Neural cell (in vitro differentiated cells): ENCODE measurements at regions not wholly inside any gene's neighbourhood (a gene's known extent, or its start where the extent isn't known, plus 50 kb on each side); places are given as distances from the start of the nearest gene placed in this dataset.

ENCODE experiments used
- H2AFZ ChIP-seq: fragments of 200-600, 300-800 bp; sonication (generic), shearing (Covaris generic); 2 replicates; pipeline ENCODE4 v1.6.0; 2014; ENCODE audit warnings: low read depth, mild to moderate bottlenecking, antibody characterized with exemption, low read length, moderate library complexity
- H3F3A ChIP-seq: fragments of 200-600 bp; shearing (Covaris generic); 2 replicates; pipeline ENCODE4 v1.6.1; 2016; ENCODE audit warnings: mild to moderate bottlenecking, moderate library complexity, mixed read lengths, antibody characterized with exemption, low read length; ENCODE audit not compliant: insufficient read depth, poor library complexity, severe bottlenecking
- H3K27ac ChIP-seq: fragments of 200-600, 300-800 bp; sonication (generic), shearing (Covaris generic); 2 replicates; pipeline ENCODE4 v1.5.1; 2014; ENCODE audit warnings: mild to moderate bottlenecking, low read length, moderate library complexity
- H3K27me3 ChIP-seq: fragments of 300-800, 200-600 bp; sonication (generic), shearing (Covaris generic); 2 replicates; pipeline ENCODE4 v1.6.0; 2014; ENCODE audit warnings: mild to moderate bottlenecking, low read depth, low read length, moderate library complexity; ENCODE audit not compliant: insufficient read depth
- H3K36me3 ChIP-seq: fragments of 300-800, 200-600 bp; sonication (generic), shearing (Covaris generic); 2 replicates; pipeline ENCODE4 v1.5.1; 2014; ENCODE audit warnings: mild to moderate bottlenecking, antibody characterized with exemption, low read length, moderate library complexity; ENCODE audit not compliant: insufficient read depth
- H3K4me2 ChIP-seq: fragments of 300-800, 200-600 bp; sonication (generic), shearing (Covaris generic); 2 replicates; pipeline ENCODE4 v1.6.0; 2014; ENCODE audit warnings: mild to moderate bottlenecking, low read length
- H3K4me3 ChIP-seq: fragments of 300-800, 200-600 bp; sonication (generic), shearing (Covaris generic); 2 replicates; pipeline ENCODE4 v1.5.1; 2014; ENCODE audit warnings: mild to moderate bottlenecking, low read length, moderate library complexity
- H3K79me2 ChIP-seq: fragments of 200-600 bp; shearing (Covaris generic); replicated peaks from 2 replicates; pipeline ENCODE4 v1.6.0; 2014; ENCODE audit warnings: mild to moderate bottlenecking, low read length, moderate library complexity; ENCODE audit not compliant: insufficient read depth
- H3K9ac ChIP-seq: fragments of 300-800, 200-600 bp; sonication (generic), shearing (Covaris generic); 2 replicates; pipeline ENCODE4 v1.6.1; 2016; ENCODE audit warnings: mild to moderate bottlenecking, low read length, mixed read lengths
- H3K9me2 ChIP-seq: fragments of 200-600 bp; shearing (Covaris generic); 2 replicates; pipeline ENCODE4 v1.6.1; 2016; ENCODE audit warnings: mild to moderate bottlenecking, low read length, mixed read lengths; ENCODE audit not compliant: insufficient read depth
- H3K9me3 ChIP-seq: fragments of 200-600, 300-800 bp; sonication (generic), shearing (Covaris generic); 2 replicates; pipeline ENCODE4 v1.6.1; 2016; ENCODE audit warnings: mild to moderate bottlenecking, mixed run types, low read length, moderate library complexity, mixed read lengths
- H4K20me1 ChIP-seq: fragments of 200-600 bp; shearing (Covaris generic); 2 replicates; pipeline ENCODE4 v1.6.1; 2016; ENCODE audit warnings: mild to moderate bottlenecking, mixed run types; ENCODE audit not compliant: insufficient read depth
- EP300 ChIP-seq: fragments of 450-650 bp; conservative IDR thresholded peaks from 2 replicates; pipeline ENCODE4 v1.6.1; 2014; ENCODE audit warnings: antibody characterized with exemption, mild to moderate bottlenecking, moderate library complexity; ENCODE audit not compliant: poor library complexity, severe bottlenecking
- EZH2 ChIP-seq: fragments of 200-600, 300-800 bp; shearing (Covaris generic), sonication (generic); IDR thresholded peaks from 2 replicates; pipeline ENCODE4 v1.6.1; 2014; ENCODE audit warnings: antibody characterized with exemption, low read length, borderline replicate concordance, mild to moderate bottlenecking; ENCODE audit not compliant: insufficient read depth, poor library complexity, severe bottlenecking
- MXI1 ChIP-seq: fragments of 450-650 bp; conservative IDR thresholded peaks from 2 replicates; pipeline ENCODE4 v1.6.1; 2014; ENCODE audit warnings: antibody characterized with exemption, mild to moderate bottlenecking; ENCODE audit not compliant: poor library complexity, severe bottlenecking
- POLR2AphosphoS5 ChIP-seq: IDR thresholded peaks from 2 replicates; pipeline ENCODE4 v1.6.1; 2012
- RAD21 ChIP-seq: fragments of 450-650 bp; conservative IDR thresholded peaks from 2 replicates; pipeline ENCODE4 v1.6.1; 2014; ENCODE audit warnings: antibody characterized with exemption, mild to moderate bottlenecking, moderate library complexity
- REST ChIP-seq: IDR thresholded peaks from 2 replicates; pipeline ENCODE4 v1.6.1; 2012; ENCODE audit warnings: borderline replicate concordance
- SMC3 ChIP-seq: fragments of 450-650 bp; conservative IDR thresholded peaks from 2 replicates; pipeline ENCODE4 v1.6.1; 2014; ENCODE audit warnings: antibody characterized with exemption, mild to moderate bottlenecking, moderate library complexity; ENCODE audit not compliant: poor library complexity
- TAF1 ChIP-seq: IDR thresholded peaks from 2 replicates; pipeline ENCODE4 v1.6.1; 2012; ENCODE audit warnings: low read depth
- TF ChIP-seq, protein P1 (sequence below): fragments of 450-650 bp; IDR thresholded peaks from 2 replicates; pipeline ENCODE4 v1.5.1; 2014; ENCODE audit warnings: antibody characterized with exemption, mild to moderate bottlenecking, moderate library complexity; ENCODE audit not compliant: poor library complexity, severe bottlenecking

DNA sequence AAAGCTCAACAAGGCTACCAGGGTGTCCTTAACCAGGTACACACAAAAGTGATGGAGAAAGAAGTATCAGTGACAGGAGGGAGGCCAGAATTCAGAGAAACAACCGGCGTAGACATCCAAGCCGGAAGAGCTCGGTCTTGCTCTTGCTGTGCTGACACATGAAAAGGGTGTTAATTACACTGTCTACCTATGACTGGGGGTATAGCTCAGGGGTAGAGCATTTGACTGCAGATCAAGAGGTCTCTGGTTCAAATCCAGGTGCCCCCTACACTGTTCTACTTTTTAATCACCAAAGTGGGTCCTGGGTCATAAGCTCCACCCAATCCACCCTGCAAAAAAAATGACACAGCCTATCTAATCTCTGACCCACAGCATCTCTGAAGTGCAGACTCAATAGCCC lies 86.9 kb upstream of the ZNF746 start:
- H2AFZ ChIP-seq: no peak overlapping the region
- no peaks in the 10 kb centered on the region for H4K20me1 ChIP-seq
- no peaks in the 10 kb centered on the region for H3K9me2 ChIP-seq
- H3F3A ChIP-seq: no peaks in the 10 kb centered on the region
- no peak overlapping the region for H3K4me3 ChIP-seq
- H3K27me3 ChIP-seq: no peaks in the 10 kb centered on the region
- no peak for TF ChIP-seq SMC3
- TF ChIP-seq, protein P1, sequence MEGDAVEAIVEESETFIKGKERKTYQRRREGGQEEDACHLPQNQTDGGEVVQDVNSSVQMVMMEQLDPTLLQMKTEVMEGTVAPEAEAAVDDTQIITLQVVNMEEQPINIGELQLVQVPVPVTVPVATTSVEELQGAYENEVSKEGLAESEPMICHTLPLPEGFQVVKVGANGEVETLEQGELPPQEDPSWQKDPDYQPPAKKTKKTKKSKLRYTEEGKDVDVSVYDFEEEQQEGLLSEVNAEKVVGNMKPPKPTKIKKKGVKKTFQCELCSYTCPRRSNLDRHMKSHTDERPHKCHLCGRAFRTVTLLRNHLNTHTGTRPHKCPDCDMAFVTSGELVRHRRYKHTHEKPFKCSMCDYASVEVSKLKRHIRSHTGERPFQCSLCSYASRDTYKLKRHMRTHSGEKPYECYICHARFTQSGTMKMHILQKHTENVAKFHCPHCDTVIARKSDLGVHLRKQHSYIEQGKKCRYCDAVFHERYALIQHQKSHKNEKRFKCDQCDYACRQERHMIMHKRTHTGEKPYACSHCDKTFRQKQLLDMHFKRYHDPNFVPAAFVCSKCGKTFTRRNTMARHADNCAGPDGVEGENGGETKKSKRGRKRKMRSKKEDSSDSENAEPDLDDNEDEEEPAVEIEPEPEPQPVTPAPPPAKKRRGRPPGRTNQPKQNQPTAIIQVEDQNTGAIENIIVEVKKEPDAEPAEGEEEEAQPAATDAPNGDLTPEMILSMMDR: no peak
- TF ChIP-seq RAD21: no peak
- no peak for TF ChIP-seq EP300
- no peak for TF ChIP-seq EZH2
- no peaks in the 10 kb centered on the region for H3K79me2 ChIP-seq
- H3K27ac ChIP-seq: no peak overlapping the region
- peaks cover 24% of the 10 kb centered on the region for H3K36me3 ChIP-seq
- H3K9ac ChIP-seq: no peak overlapping the region
- H3K9me3 ChIP-seq: peaks cover 6% of the 10 kb centered on the region
- no peak overlapping the region for H3K4me2 ChIP-seq

DNA sequence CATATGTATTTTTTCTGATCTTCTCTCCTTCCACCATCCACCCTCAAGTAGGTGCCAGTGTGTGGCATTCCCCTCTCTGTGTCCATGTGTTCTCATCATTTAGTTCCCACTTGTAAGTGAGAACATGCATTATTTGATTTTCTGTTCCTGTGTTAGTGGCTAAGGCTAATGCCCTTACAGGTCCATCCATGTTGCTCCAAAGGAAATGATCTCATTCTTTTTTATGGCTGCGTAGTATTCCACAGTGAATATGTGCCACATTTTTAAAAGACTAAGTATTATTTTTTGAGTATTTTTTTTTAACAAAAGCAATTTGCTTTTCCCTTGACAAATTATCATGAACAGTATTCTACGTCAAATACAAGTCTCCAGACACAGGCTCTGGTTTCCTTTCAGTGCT lies 86.4 kb upstream of the ZNF746 start:
- Histone ChIP-seq H3K27ac (no peak overlapping the region), H3K27me3 (no peaks in the 10 kb centered on the region), H4K20me1 (no peaks in the 10 kb centered on the region), H3F3A (no peaks in the 10 kb centered on the region), H2AFZ (no peak overlapping the region), H3K9me2 (no peaks in the 10 kb centered on the region), H3K4me2 (no peak overlapping the region), H3K9ac (no peak overlapping the region), H3K79me2 (no peaks in the 10 kb centered on the region), H3K4me3 (no peak overlapping the region), H3K36me3 (peaks cover 24% of the 10 kb centered on the region), H3K9me3 (peaks cover 6% of the 10 kb centered on the region)
- TF ChIP-seq, protein P1: no peak
- TF ChIP-seq MXI1: no peak
- TF ChIP-seq EP300: no peak
- no peak for TF ChIP-seq EZH2
- TF ChIP-seq RAD21: no peak
- no peak for TF ChIP-seq TAF1
- TF ChIP-seq REST: no peak
- no peak for TF ChIP-seq POLR2AphosphoS5
- no peak for TF ChIP-seq SMC3
